Upper lobe of left lung (tissue), 6 donors: ENCODE measurements at regions not wholly inside any gene's neighbourhood (a gene's known extent, or its start where the extent isn't known, plus 50 kb on each side); places are given as distances from the start of the nearest gene placed in this dataset.

Experiments
- ATAC-seq, 2 donors: fragments of 200-7000 bp; cut with Tn5 transposase; one replicate each; pipeline ENCODE4 v1.9.1; 2022; ENCODE audit warnings: mild to moderate bottlenecking in 2 of 2, moderate library complexity in 2 of 2; ENCODE audit not compliant: low FRiP score in 2 of 2
- DNase-seq, 2 donors: peaks; one replicate each; pipeline ENCODE4 v3.0.0-alpha.2; 2019 to 2020
- H3K27ac ChIP-seq, 4 donors: fragments of 200-600 bp; sonication (generic); one replicate each; pipeline ENCODE4 v1.5.1; 2016 to 2019
- H3K27me3 ChIP-seq, 4 donors: fragments of 200-600 bp; sonication (generic); one replicate each; pipeline ENCODE4 v1.5.1; 2017 to 2019
- H3K36me3 ChIP-seq, 4 donors: fragments of 200-600 bp; sonication (generic); one replicate each; pipeline ENCODE4 v1.5.1; 2016 to 2019
- H3K4me1 ChIP-seq, 4 donors: fragments of 200-600 bp; sonication (generic); one replicate each; pipeline ENCODE4 v1.5.1; 2018 to 2019
- H3K4me3 ChIP-seq, 4 donors: fragments of 200-600 bp; sonication (generic); one replicate each; pipeline ENCODE4 v1.5.1; 2017 to 2019; ENCODE audit warnings: mild to moderate bottlenecking in 2 of 4, moderate library complexity in 1 of 4
- H3K9me3 ChIP-seq, 4 donors: fragments of 200-600 bp; sonication (generic); one replicate each; pipeline ENCODE4 v1.5.1; 2018 to 2019
- CTCF ChIP-seq, 6 experiments: fragments of 450-650 bp in 4 of 6; fragments of 200-600 bp in 2 of 6; sonication (generic) in 2 of 6; IDR thresholded peaks; one replicate each; pipeline ENCODE4 v1.5.1; 2016 to 2019; ENCODE audit warnings: antibody characterized with exemption in 6 of 6
- EP300 ChIP-seq, 4 donors: sonication (generic); formaldehyde crosslinking; IDR thresholded peaks; one replicate each; pipeline ENCODE4 v1.5.1; 2017; ENCODE audit warnings: antibody characterized with exemption in 4 of 4, control low read depth in 2 of 4
- POLR2A ChIP-seq, 4 donors: fragments of 450-650 bp; IDR thresholded peaks; one replicate each; pipeline ENCODE4 v1.5.1; 2016 to 2017; ENCODE audit warnings: antibody characterized with exemption in 4 of 4, mild to moderate bottlenecking in 2 of 4
- POLR2AphosphoS5 ChIP-seq, 2 donors: sonication (generic); formaldehyde crosslinking; IDR thresholded peaks; one replicate each; pipeline ENCODE4 v1.5.1; 2017; ENCODE audit warnings: antibody characterized with exemption in 2 of 2
- WGBS, 2 donors: methylation state at CpG; one replicate each; pipeline ENCODE4 v1.1.5; 2017 to 2018; 5-methylcytosine and 5-hydroxymethylcytosine counted together
- donor health status: DM: no; HTN: no; CAD: no; lungs with moderate emphysema.
- donor health status: DM: no; HTN: yes; CAD: no; lungs with severe emphysema.

GRCh38 chr6:101241442-101241841 is 152.1 kb upstream of the GRIK2 start:
- no peaks in the 10 kb centered on the region for H3K36me3 ChIP-seq
- no peak for DNase-seq
- no peaks in the 10 kb centered on the region for H3K27me3 ChIP-seq
- H3K9me3 ChIP-seq = no peaks in the 10 kb centered on the region
- H3K4me1 ChIP-seq = no peaks in the 10 kb centered on the region
- TF ChIP-seq EP300 (IDR thresholded peaks at IDR 0.05) (no peak), POLR2AphosphoS5 (IDR thresholded peaks at IDR 0.05) (no peak), POLR2A (IDR thresholded peaks at IDR 0.05) (no peak), CTCF (IDR thresholded peaks at IDR 0.05) (no peak)
- no peak overlapping the region for H3K27ac ChIP-seq
- no peak overlapping the region for H3K4me3 ChIP-seq
- ATAC-seq = no peak

- Histone ChIP-seq H3K4me3 (no peak overlapping the region), H3K36me3 (no peaks in the 10 kb centered on the region), H3K9me3 (peaks cover 6 to 23% (median 9%) of the 10 kb centered on the region in 4 donors), H3K4me1 (no peaks in the 10 kb centered on the region), H3K27me3 (no peaks in the 10 kb centered on the region), H3K27ac (no peak overlapping the region)
- ATAC-seq (no peak), DNase-seq (no peak)
- no peak for TF ChIP-seq EP300 (IDR thresholded peaks at IDR 0.05)
- no peak for TF ChIP-seq POLR2AphosphoS5 (IDR thresholded peaks at IDR 0.05)
- TF ChIP-seq CTCF (IDR thresholded peaks at IDR 0.05) = no peak
- TF ChIP-seq POLR2A (IDR thresholded peaks at IDR 0.05) = no peak
Measured at GRCh38 chr6:101249470-101249869, 144.0 kb upstream of the GRIK2 start.

GRCh38 chr6:101257163-101257562 is 136.3 kb upstream of the GRIK2 start:
- Histone ChIP-seq H3K27ac (no peak overlapping the region), H3K36me3 (no peaks in the 10 kb centered on the region), H3K4me1 (no peaks in the 10 kb centered on the region), H3K27me3 (no peaks in the 10 kb centered on the region), H3K4me3 (no peak overlapping the region), H3K9me3 (peaks cover 0 to 7% (median 0%) of the 10 kb centered on the region in 4 donors)
- no peak for DNase-seq
- no peak for ATAC-seq
- no peak for TF ChIP-seq POLR2A (IDR thresholded peaks at IDR 0.05)
- TF ChIP-seq CTCF (IDR thresholded peaks at IDR 0.05) = no peak
- TF ChIP-seq POLR2AphosphoS5 (IDR thresholded peaks at IDR 0.05) = no peak
- TF ChIP-seq EP300 (IDR thresholded peaks at IDR 0.05) = no peak

- ATAC-seq = no peak
- TF ChIP-seq POLR2AphosphoS5 (IDR thresholded peaks at IDR 0.05) (no peak), POLR2A (IDR thresholded peaks at IDR 0.05) (no peak), CTCF (IDR thresholded peaks at IDR 0.05) (no peak), EP300 (IDR thresholded peaks at IDR 0.05) (no peak)
- DNase-seq = no peak
- Histone ChIP-seq H3K27ac (no peak overlapping the region), H3K36me3 (no peaks in the 10 kb centered on the region), H3K9me3 (peaks cover 0 to 7% (median 0%) of the 10 kb centered on the region in 4 donors), H3K4me3 (no peak overlapping the region), H3K27me3 (no peaks in the 10 kb centered on the region), H3K4me1 (no peaks in the 10 kb centered on the region)
- 83 to 92% methylated on average over 5 of the region's 5 CpGs for whole genome bisulfite sequencing, 2 donors
Measured at GRCh38 chr6:101259505-101259904, 134.0 kb upstream of the GRIK2 start.

- ATAC-seq (no peak), DNase-seq (no peak)
- TF ChIP-seq POLR2A (IDR thresholded peaks at IDR 0.05) (no peak), EP300 (IDR thresholded peaks at IDR 0.05) (no peak)
- H3K27ac ChIP-seq = no peak overlapping the region
- 78 to 88% methylated on average over 3 of the region's 3 CpGs for WGBS, 2 donors
- H3K4me3 ChIP-seq = no peak overlapping the region
- H3K9me3 ChIP-seq = no peaks in the 10 kb centered on the region
- no peaks in the 10 kb centered on the region for H3K27me3 ChIP-seq
- H3K36me3 ChIP-seq = no peaks in the 10 kb centered on the region
- H3K4me1 ChIP-seq = no peaks in the 10 kb centered on the region
Measured at GRCh38 chr6:101263596-101263995, 129.9 kb upstream of the GRIK2 start.
